Skeletal muscle tissue (tissue), 3 donors: ENCODE measurements at regions not wholly inside any gene's neighbourhood (a gene's known extent, or its start where the extent isn't known, plus 50 kb on each side); places are given as distances from the start of the nearest gene placed in this dataset.

Source experiments
- H3K27ac ChIP-seq: one replicate; pipeline ENCODE4 v1.7.0; 2013; ENCODE audit warnings: mild to moderate bottlenecking, low read depth, low read length, inconsistent platforms
- H3K27me3 ChIP-seq, 3 donors: one replicate each; pipeline ENCODE4 v1.7.0; 2013; ENCODE audit warnings: low read length in 3 of 3; ENCODE audit not compliant: control insufficient read depth in 3 of 3, insufficient read depth in 3 of 3
- H3K36me3 ChIP-seq, 3 donors: one replicate each; pipeline ENCODE4 v1.7.0; 2013; ENCODE audit warnings: low read length in 3 of 3; ENCODE audit not compliant: control insufficient read depth in 3 of 3, insufficient read depth in 3 of 3
- H3K4me1 ChIP-seq, 3 donors: one replicate each; pipeline ENCODE4 v1.7.0; 2013; ENCODE audit warnings: low read length in 3 of 3, mild to moderate bottlenecking in 3 of 3; ENCODE audit not compliant: control insufficient read depth in 3 of 3, insufficient read depth in 3 of 3
- H3K4me3 ChIP-seq, 3 donors: one replicate each; pipeline ENCODE4 v1.7.0; 2013; ENCODE audit warnings: low read length in 3 of 3
- H3K9ac ChIP-seq, 3 donors: one replicate each; pipeline ENCODE4 v1.7.0; 2013; ENCODE audit warnings: low read length in 3 of 3, mild to moderate bottlenecking in 3 of 3, moderate library complexity in 2 of 3, low read depth in 1 of 3
- H3K9me3 ChIP-seq, 3 donors: one replicate each; pipeline ENCODE4 v1.7.0; 2013; ENCODE audit warnings: low read length in 3 of 3; ENCODE audit not compliant: control insufficient read depth in 3 of 3
- donor health status: Osteomylitis.

- Histone ChIP-seq H3K27me3 (peaks cover 0 to 3% (median 0%) of the 10 kb centered on the region in 3 donors), H3K36me3 (no peaks in the 10 kb centered on the region), H3K9me3 (no peaks in the 10 kb centered on the region), H3K27ac (no peak overlapping the region), H3K4me3 (no peak overlapping the region), H3K4me1 (no peaks in the 10 kb centered on the region), H3K9ac (no peak overlapping the region)
Measured at GRCh38 chr14:56896922-56897321, 86.6 kb upstream of the OTX2 start.

GRCh38 chr14:56896231-56896630 lies 86.0 kb upstream of the OTX2 start:
- Histone ChIP-seq H3K9me3 (no peaks in the 10 kb centered on the region), H3K36me3 (no peaks in the 10 kb centered on the region), H3K4me3 (no peak overlapping the region), H3K4me1 (no peaks in the 10 kb centered on the region), H3K27ac (no peak overlapping the region), H3K9ac (no peak overlapping the region), H3K27me3 (peaks cover 0 to 3% (median 0%) of the 10 kb centered on the region in 3 donors)

GRCh38 chr14:56895154-56895553 lies 84.9 kb upstream of the OTX2 start:
- Histone ChIP-seq H3K4me3 (no peak overlapping the region), H3K9me3 (no peaks in the 10 kb centered on the region), H3K27me3 (peaks cover 0 to 3% (median 0%) of the 10 kb centered on the region in 3 donors), H3K27ac (no peak overlapping the region), H3K9ac (no peak overlapping the region), H3K4me1 (no peaks in the 10 kb centered on the region), H3K36me3 (no peaks in the 10 kb centered on the region)

- Histone ChIP-seq H3K27me3 (peaks cover 0 to 3% (median 0%) of the 10 kb centered on the region in 3 donors), H3K36me3 (no peaks in the 10 kb centered on the region), H3K4me3 (no peak overlapping the region), H3K9me3 (no peaks in the 10 kb centered on the region), H3K4me1 (no peaks in the 10 kb centered on the region), H3K9ac (no peak overlapping the region), H3K27ac (no peak overlapping the region)
Measured at GRCh38 chr14:56894591-56894991, 84.3 kb upstream of the OTX2 start.

GRCh38 chr14:56892959-56893358 lies 82.7 kb upstream of the OTX2 start:
- Histone ChIP-seq H3K4me1 (no peaks in the 10 kb centered on the region), H3K9ac (no peak overlapping the region), H3K36me3 (no peaks in the 10 kb centered on the region), H3K4me3 (no peak overlapping the region), H3K27ac (no peak overlapping the region), H3K27me3 (peaks cover 0 to 10% (median 0%) of the 10 kb centered on the region in 3 donors), H3K9me3 (no peaks in the 10 kb centered on the region)

- Histone ChIP-seq H3K36me3 (no peaks in the 10 kb centered on the region), H3K4me1 (no peaks in the 10 kb centered on the region), H3K27ac (no peak overlapping the region), H3K27me3 (peaks cover 0 to 15% (median 0%) of the 10 kb centered on the region in 3 donors), H3K9ac (no peak overlapping the region), H3K4me3 (no peak overlapping the region), H3K9me3 (no peaks in the 10 kb centered on the region)
Measured at GRCh38 chr14:56891226-56891625, 80.9 kb upstream of the OTX2 start.

- Histone ChIP-seq H3K9ac (no peak overlapping the region), H3K4me3 (no peak overlapping the region), H3K27me3 (peaks cover 0 to 16% (median 0%) of the 10 kb centered on the region in 3 donors)
Measured at GRCh38 chr14:56889705-56890104, 79.4 kb upstream of the OTX2 start.

GRCh38 chr14:56888274-56888673 lies 78.0 kb upstream of the OTX2 start:
- peaks cover 0 to 16% (median 0%) of the 10 kb centered on the region in 3 donors for H3K27me3 ChIP-seq
- H3K9ac ChIP-seq = no peak overlapping the region
- H3K27ac ChIP-seq = no peak overlapping the region
- H3K4me1 ChIP-seq = no peaks in the 10 kb centered on the region
- H3K4me3 ChIP-seq = no peak overlapping the region
- H3K36me3 ChIP-seq = no peaks in the 10 kb centered on the region
- H3K9me3 ChIP-seq = no peaks in the 10 kb centered on the region

More at GRCh38 chr14:56889705-56890104, 79.4 kb upstream of the OTX2 start:
- H3K27ac ChIP-seq = no peak overlapping the region
- H3K9me3 ChIP-seq = no peaks in the 10 kb centered on the region
- no peaks in the 10 kb centered on the region for H3K36me3 ChIP-seq
- H3K4me1 ChIP-seq = no peaks in the 10 kb centered on the region

- no peak overlapping the region for H3K9ac ChIP-seq
- no peaks in the 10 kb centered on the region for H3K9me3 ChIP-seq
- H3K4me1 ChIP-seq = no peaks in the 10 kb centered on the region
- no peak overlapping the region for H3K27ac ChIP-seq
- no peak overlapping the region for H3K4me3 ChIP-seq
- no peaks in the 10 kb centered on the region for H3K36me3 ChIP-seq
- peaks cover 0 to 16% (median 0%) of the 10 kb centered on the region in 3 donors for H3K27me3 ChIP-seq
Measured at GRCh38 chr14:56887216-56887615, 76.9 kb upstream of the OTX2 start.

GRCh38 chr14:56886471-56887062 lies 76.3 kb upstream of the OTX2 start:
- H3K4me1 ChIP-seq = no peaks in the 10 kb centered on the region
- peaks cover 0 to 16% (median 0%) of the 10 kb centered on the region in 3 donors for H3K27me3 ChIP-seq
- H3K9me3 ChIP-seq = no peaks in the 10 kb centered on the region
- no peak overlapping the region for H3K9ac ChIP-seq
- H3K27ac ChIP-seq = no peak overlapping the region
- H3K4me3 ChIP-seq = no peak overlapping the region
- no peaks in the 10 kb centered on the region for H3K36me3 ChIP-seq
